ENCODE measurements at regions not wholly inside any gene's neighbourhood (a gene's known extent, or its start where the extent isn't known, plus 50 kb on each side); places are given as distances from the start of the nearest gene placed in this dataset.

GRCh38 chr17:13442361-13442760 is 159.4 kb downstream of the HS3ST3A1 start:
- no peak for DNase-seq
- H3K4me1 ChIP-seq (ENCODE audit: low read depth), result peaks cover 8% of the 10 kb centered on the region
- ATAC-seq, result no peak
- no peak overlapping the region for H3K4me3 ChIP-seq
- TF ChIP-seq CTCF (IDR thresholded peaks at IDR 0.05), result no peak
- intact Hi-C loops (cut with DNase I, micrococcal nuclease), result no loop called here
- no peaks in the 10 kb centered on the region for H3K36me3 ChIP-seq (ENCODE audit: low read depth)
- no peaks in the 10 kb centered on the region for H3K9me3 ChIP-seq

GRCh38 chr17:13441873-13442272 is 159.9 kb downstream of the HS3ST3A1 start:
- intact Hi-C loops (cut with DNase I, micrococcal nuclease), result no loop called here
- Histone ChIP-seq H3K4me1 (ENCODE audit: low read depth) (peaks cover 8% of the 10 kb centered on the region), H3K4me3 (no peak overlapping the region), H3K36me3 (ENCODE audit: low read depth) (no peaks in the 10 kb centered on the region), H3K9me3 (no peaks in the 10 kb centered on the region)
- TF ChIP-seq CTCF (IDR thresholded peaks at IDR 0.05), result no peak
- ATAC-seq (no peak), DNase-seq (no peak)

- Histone ChIP-seq H3K9me3 (no peaks in the 10 kb centered on the region), H3K4me3 (no peak overlapping the region), H3K36me3 (ENCODE audit: low read depth) (no peaks in the 10 kb centered on the region), H3K4me1 (ENCODE audit: low read depth) (peaks cover 8% of the 10 kb centered on the region)
- TF ChIP-seq CTCF (IDR thresholded peaks at IDR 0.05), result no peak
- intact Hi-C loops (cut with DNase I, micrococcal nuclease), result no loop called here
- ATAC-seq (peak; percentile 95), DNase-seq (peak in 2 of 3 donors; percentile 30 to 55)
These were observed 163.6 kb downstream of the HS3ST3A1 start for GRCh38 chr17:13437966-13438779.

GRCh38 chr17:13435230-13435629 is 166.5 kb downstream of the HS3ST3A1 start:
- intact Hi-C loops (cut with DNase I, micrococcal nuclease), result no loop called here
- Histone ChIP-seq H3K4me1 (ENCODE audit: low read depth) (peaks cover 8% of the 10 kb centered on the region), H3K9me3 (no peaks in the 10 kb centered on the region), H3K36me3 (ENCODE audit: low read depth) (no peaks in the 10 kb centered on the region), H3K4me3 (no peak overlapping the region)
- no peak for ATAC-seq
- TF ChIP-seq CTCF (IDR thresholded peaks at IDR 0.05), result no peak
- DNase-seq, result no peak

GRCh38 chr17:13429201-13429600 is 172.5 kb downstream of the HS3ST3A1 start:
- ATAC-seq (no peak), DNase-seq (no peak)
- H3K9me3 ChIP-seq, result no peaks in the 10 kb centered on the region
- H3K36me3 ChIP-seq (ENCODE audit: low read depth), result no peaks in the 10 kb centered on the region
- H3K4me1 ChIP-seq (ENCODE audit: low read depth), result no peaks in the 10 kb centered on the region
- no peak for TF ChIP-seq CTCF (IDR thresholded peaks at IDR 0.05)
- H3K4me3 ChIP-seq, result no peak overlapping the region
- intact Hi-C loops (cut with DNase I, micrococcal nuclease), result no loop called here
